Stimulated activated CD8-positive, alpha-beta memory T cell treated with anti-CD3 and anti-CD28 coated beads, Interleukin-15, amount 100 ng/mL, for 48 hours (primary cell): ENCODE measurements at regions not wholly inside any gene's neighbourhood (a gene's known extent, or its start where the extent isn't known, plus 50 kb on each side); places are given as distances from the start of the nearest gene placed in this dataset.

Experiments
- DNase-seq, 2 donors: peaks; one replicate each; pipeline ENCODE4 v3.0.0-alpha.2; 2020; ENCODE audit warnings: low read depth in 2 of 2

DNA sequence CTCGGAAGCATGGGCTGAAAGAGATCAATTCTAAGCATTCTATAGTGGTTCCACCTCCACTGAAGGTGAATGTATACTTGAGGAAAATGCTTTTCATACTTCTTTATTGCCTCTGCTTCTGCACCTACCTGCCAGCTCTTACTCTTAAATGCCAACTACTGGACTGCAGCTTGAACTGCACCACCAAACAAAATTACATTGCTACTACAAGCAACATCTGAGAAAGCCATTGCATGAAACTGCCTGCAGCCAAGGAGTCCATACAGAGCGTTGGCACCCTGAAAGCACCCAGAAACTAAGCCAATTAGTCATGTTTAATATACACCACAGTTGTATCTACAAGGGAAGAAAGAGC lies 440.9 kb downstream of the BTBD3 start:
- DNase-seq, result no peak

- no peak for DNase-seq
Observed at GRCh38 chr20:12371990-12372389, 454.3 kb downstream of the BTBD3 start.

DNA sequence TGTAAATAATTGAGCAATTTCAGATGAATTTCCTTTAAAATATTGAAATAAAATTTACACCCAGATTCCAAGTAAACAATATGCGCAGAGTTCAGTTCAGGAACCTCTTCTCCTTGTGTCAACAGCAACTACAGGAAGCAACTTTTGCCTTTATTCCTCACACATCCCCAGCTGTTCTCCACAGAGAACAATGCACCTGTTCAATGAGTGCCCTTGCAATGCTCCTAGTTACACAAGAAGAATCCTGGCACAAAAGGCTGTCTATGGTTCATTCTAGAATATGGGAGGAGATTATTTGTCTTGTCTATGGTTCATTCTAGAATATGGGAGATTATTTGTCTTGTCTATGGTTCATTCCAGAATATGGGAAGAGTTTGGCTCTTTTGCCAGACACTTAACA lies 454.9 kb downstream of the BTBD3 start:
- no peak for DNase-seq

GRCh38 chr20:12375967-12376366 lies 458.3 kb downstream of the BTBD3 start:
- DNase-seq, result no peak

DNA sequence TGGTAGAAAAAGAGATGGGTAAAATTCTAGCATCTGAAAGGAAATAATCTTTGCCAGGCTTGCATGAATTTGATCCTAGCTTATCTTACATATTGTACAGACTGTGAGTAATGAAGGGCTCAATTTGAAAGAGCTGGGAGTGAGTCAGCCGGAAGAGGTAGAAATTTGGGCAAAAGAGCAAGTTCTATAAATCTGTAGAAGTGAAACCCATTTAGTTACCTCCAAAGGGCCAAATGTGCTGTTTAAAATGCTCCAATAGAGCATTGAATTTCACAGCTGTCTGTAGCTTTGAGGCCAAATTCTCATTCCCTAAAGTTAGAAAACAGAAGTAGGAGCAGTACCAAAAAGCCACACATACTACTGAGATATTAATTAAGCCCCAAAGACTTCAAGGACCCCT lies 466.1 kb downstream of the BTBD3 start:
- no peak for DNase-seq

GRCh38 chr20:12386821-12387220 lies 469.1 kb downstream of the BTBD3 start:
- no peak for DNase-seq

DNA sequence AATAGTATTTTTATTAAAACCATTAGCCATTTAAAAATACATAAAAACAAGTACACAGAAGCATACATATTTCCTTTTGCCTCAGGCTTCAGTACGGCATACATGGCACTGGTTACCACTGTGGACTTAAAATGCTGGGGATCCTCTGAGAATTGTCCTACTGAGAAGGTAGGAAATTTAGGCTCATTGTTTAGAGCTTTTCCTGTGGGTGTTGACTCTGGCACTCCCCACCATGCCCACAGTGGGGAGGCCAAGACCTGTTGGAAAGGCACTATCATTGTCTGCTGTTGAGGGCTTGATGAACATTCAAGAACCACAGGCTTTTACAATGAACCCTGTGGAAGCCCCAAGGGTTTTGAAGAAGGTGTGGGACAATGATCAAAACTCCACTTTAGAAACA lies 473.4 kb downstream of the BTBD3 start:
- no peak for DNase-seq

DNA sequence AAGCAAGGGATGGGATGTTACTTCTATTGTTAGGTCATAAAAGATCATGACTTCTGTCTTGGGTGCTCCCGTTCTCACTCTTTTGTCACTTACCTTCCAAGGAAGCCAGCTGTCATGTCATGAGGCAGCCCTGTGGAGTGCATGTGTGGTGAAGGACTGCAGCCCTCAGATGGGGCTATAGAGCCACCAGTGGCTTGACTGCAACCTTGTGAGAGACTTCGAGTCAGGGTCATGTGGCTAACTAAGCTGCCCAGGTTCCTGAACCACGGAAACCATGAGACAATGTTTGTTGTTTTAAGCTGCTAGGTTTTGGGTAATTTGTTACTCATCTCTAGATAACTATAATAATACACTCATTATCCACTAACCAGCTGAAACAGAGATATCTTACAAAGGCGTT lies 477.1 kb downstream of the BTBD3 start:
- DNase-seq, result no peak

DNA sequence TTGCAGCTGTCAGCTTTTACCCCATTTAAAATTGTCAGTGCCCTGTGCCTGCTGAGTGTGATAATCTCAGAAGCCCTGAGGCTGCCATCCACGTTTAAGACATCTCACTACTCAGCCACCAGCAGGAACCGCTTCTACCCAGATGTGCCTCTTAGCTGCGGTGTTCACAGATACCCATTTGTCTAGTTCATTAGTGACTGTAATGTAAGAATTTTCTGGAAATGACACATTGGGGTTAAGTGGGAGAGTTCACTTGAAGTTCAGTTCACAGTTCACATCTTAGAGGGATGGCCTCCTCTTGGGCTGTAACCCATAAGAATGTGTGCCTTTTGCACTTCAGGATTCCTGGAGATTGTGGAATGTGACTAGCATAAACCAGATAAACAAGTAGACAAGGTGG lies 477.7 kb downstream of the BTBD3 start:
- DNase-seq, result no peak

DNA sequence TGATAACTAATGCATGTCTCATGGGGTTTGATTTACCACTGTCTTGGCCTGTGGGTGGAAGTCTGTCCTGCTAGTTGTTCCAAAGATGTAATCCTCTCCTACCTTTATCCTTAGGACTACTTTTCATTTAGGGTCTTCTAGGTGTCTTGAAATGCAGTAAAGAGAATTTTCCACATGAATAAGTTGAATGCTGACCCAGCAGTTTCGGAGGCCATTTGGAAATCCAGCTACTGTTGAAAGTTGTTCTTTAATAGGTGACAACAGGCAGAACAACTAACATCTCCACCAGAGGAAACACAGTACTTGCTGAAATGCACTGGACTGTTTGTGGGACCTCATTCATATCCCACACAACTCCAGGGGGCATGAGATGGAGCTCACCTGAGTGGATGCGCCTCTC lies 478.1 kb downstream of the BTBD3 start:
- DNase-seq, result no peak

DNA sequence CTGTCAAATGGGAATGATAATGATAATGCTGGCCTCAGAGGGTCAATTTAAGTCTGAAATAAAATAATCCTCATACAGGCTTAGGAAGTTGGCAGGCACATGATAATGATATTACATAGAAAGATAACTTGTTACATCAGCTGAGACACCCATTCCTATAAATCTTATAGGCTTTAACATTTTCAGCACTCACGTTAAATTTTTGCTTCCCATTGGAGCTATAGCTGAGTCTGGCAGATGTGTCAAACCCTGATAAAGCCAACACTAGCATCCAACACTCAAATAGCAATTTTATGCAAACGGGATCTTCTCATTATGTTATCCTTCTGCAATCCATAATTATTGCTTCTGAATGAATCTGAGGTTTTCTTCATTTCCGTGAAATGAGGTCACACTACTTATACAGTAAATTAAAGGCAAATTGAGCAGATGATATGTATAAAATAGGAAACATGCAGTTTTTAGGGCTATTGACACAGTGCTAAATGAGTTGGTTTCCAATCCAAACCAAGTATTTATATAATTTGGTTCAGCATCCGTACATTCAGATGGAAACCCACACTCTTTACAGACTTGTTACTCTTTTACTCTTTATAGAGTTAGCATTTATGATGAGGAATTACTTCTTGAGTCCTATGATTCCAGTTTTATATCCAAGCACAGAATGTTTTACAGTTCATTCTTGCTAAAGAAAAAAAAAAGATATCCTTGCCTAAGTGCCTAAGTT lies 481.6 kb downstream of the BTBD3 start:
- DNase-seq, result no peak

GRCh38 chr20:12404941-12405340 lies 487.2 kb downstream of the BTBD3 start:
- no peak for DNase-seq

GRCh38 chr20:12406978-12407377 lies 489.3 kb downstream of the BTBD3 start:
- DNase-seq, result no peak

GRCh38 chr20:12409501-12409900 lies 491.8 kb downstream of the BTBD3 start:
- DNase-seq, result no peak

- DNase-seq, result no peak
Observed at GRCh38 chr20:12410783-12411182, 493.1 kb downstream of the BTBD3 start.

DNA sequence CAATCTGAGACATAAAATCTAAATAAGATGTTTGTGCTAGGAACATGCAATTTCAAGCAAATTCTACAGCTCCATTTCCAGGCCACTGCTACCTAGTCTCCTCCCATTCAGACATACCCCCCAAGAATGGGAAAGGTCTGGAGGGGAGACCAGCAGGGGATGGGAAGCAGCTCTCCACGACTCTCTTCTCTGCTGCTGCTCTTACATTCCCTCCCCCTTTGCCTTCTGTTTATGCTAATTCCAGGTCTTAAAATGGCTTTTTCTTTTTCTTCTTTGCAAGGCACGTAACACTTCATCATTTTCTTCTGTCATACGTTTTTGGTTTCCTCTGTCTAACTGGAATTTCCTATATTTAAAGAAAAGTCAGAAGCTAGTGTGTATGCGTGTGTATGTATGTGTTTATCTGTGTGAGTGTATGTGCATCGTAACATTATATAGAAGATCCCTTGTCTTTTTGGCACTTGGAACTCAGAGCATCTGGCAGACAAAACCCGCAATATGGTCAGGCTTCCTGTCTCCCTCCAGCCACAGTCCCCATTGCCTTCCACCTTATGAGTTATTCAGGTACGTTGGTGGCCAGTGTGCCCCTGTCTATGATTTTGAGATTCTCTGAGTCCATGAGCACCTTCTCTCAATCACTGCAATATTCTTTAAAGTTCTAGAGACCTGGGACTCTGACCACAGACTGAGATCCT lies 493.7 kb downstream of the BTBD3 start:
- no peak for DNase-seq

- no peak for DNase-seq
Observed at GRCh38 chr20:12413116-12413515, 495.4 kb downstream of the BTBD3 start.

DNA sequence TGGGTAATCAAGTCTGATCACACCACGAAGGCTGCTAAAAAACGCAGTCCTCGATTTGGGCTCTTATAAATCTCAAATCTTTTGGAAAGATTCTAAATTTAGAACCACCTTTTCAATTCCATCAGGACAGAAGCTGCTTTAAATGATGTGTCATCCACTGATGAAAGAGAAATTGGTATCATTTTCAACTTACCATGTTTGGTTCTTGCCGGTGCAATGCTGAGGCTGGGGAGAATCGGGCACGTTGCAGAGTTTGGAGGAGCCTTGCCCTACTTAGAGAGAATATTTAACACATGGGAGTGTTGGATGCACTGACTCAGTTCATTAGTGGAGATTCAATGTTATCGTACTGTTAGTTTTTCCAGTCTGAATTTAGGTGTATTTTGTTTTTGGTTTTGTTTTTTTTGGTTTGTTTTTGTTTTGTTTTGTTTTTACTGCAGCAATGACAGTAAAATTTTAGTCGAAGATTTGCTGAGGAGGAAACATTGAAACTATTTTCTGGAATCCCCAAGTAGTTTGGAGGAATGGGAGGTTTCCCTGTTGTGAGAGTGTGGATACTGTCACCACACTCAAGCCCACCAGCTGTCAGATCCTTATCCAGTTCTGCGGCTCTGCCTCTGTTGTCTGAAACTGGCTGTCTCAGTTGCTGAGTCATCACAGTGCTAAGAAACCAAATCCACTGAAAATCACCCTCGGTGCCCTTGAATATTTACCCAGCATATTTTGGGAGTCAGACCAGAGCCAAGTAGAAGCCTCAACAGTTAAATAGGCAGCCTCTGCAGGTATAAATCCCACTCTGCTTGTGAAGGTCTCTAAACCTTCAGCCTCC lies 497.0 kb downstream of the BTBD3 start:
- no peak for DNase-seq

GRCh38 chr20:12416281-12416680 lies 498.6 kb downstream of the BTBD3 start:
- DNase-seq, result no peak

GRCh38 chr20:12433724-12434123 lies 516.0 kb downstream of the BTBD3 start:
- no peak for DNase-seq

DNA sequence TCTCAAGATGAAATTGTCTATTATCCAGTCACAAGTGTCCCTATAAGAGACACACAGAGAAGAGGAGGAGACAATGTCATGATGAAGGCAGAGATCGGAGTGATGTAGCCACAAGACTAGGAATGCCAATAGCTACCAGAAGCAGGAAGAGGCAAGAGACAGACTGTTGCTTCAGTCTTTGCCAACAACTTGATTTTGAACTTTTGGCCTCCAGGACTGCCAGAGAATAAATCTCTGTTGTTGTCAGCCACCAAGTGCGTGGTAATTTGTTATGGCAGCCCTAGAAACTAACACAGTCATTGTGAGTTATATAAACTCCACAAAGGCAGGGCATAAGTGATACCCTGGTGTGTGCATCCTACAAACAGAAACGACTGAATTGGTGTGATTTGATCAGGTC lies 517.0 kb downstream of the BTBD3 start:
- no peak for DNase-seq

- DNase-seq, result no peak
Observed at GRCh38 chr20:12435268-12435667, 517.6 kb downstream of the BTBD3 start.

DNA sequence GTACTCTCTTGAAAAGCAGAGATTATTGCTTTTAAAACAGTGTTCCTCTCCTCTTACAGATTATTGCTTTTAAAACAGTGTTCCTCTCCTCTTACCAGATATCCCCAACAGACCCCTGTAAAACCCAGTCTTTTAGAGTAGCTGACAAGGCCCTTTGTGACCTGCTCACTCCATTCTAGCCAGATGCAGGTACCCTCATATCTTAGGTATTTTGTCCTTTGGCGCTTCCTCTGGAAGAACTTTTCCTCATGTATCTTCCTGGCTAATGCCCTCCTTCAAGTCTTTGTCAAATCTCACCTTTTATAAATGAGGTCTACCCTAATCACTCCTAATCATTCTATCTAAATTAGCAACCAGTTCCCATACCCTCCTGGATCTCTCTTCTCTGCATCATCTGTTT lies 536.0 kb downstream of the BTBD3 start:
- DNase-seq, result no peak
